ENCODE measurements at regions not wholly inside any gene's neighbourhood (a gene's known extent, or its start where the extent isn't known, plus 50 kb on each side); places are given as distances from the start of the nearest gene placed in this dataset.

DNA sequence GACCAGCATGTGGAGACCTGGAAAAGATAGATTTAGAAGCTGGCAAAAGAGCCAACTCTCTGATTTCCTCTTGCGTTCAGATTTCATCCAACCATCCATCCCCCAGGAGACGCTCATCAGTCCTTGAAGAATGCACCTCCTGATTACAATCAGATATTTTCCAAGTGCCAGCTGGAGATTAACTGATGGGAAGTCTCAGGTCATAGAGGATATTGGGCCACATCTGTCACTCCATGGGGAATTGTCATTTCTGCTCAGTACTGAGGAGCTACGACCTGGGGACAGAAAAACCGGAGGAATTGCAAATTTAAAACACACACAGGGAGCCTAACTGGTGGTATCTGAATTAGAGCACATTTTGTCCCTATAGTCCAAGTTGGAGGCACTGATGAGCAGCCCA, 496.2 kb upstream of the SULF2 start:
- TF ChIP-seq ZNF274 (IDR thresholded peaks at IDR 0.05; ENCODE audit: low read depth, low read length) (no peak), SUZ12 (IDR thresholded peaks at IDR 0.05; ENCODE audit: extremely low read depth, insufficient read depth, insufficient read length) (no peak), YY1 (IDR thresholded peaks at IDR 0.05; ENCODE audit: insufficient read depth, insufficient read length) (no peak)
- Histone ChIP-seq H3K4me3 (ENCODE audit: insufficient read length, low read depth) (no peak overlapping the region), H3K9ac (ENCODE audit: insufficient read length, low read depth) (no peak overlapping the region), H3K9me3 (ENCODE audit: insufficient read depth, low read length) (peaks cover 10% of the 10 kb centered on the region; the same call in 1 of the 2 replicates), H3K27me3 (ENCODE audit: insufficient read depth, insufficient read length) (no peaks in the 10 kb centered on the region), H3K4me1 (ENCODE audit: insufficient read depth, insufficient read length) (no peaks in the 10 kb centered on the region), H3K36me3 (ENCODE audit: insufficient read depth, insufficient read length, low read length) (no peaks in the 10 kb centered on the region)
- DNase-seq (ENCODE audit: low read depth, low spot score): no peak

- no peak for DNase-seq (ENCODE audit: low read depth, low spot score)
- no peak overlapping the region for H3K9ac ChIP-seq (ENCODE audit: insufficient read length, low read depth)
- H3K27me3 ChIP-seq (ENCODE audit: insufficient read depth, insufficient read length): no peaks in the 10 kb centered on the region
- H3K4me3 ChIP-seq (ENCODE audit: insufficient read length, low read depth): no peak overlapping the region
- peaks cover 10% of the 10 kb centered on the region; the same call in 1 of the 2 replicates for H3K9me3 ChIP-seq (ENCODE audit: insufficient read depth, low read length)
- no peaks in the 10 kb centered on the region for H3K36me3 ChIP-seq (ENCODE audit: insufficient read depth, insufficient read length, low read length)
- TF ChIP-seq YY1 (IDR thresholded peaks at IDR 0.05; ENCODE audit: insufficient read depth, insufficient read length): no peak
- no peak for TF ChIP-seq SUZ12 (IDR thresholded peaks at IDR 0.05; ENCODE audit: extremely low read depth, insufficient read depth, insufficient read length)
- no peak for TF ChIP-seq ZNF274 (IDR thresholded peaks at IDR 0.05; ENCODE audit: low read depth, low read length)
- H3K4me1 ChIP-seq (ENCODE audit: insufficient read depth, insufficient read length): no peaks in the 10 kb centered on the region
Observed at GRCh38 chr20:48278961-48279481, 493.7 kb upstream of the SULF2 start.

GRCh38 chr20:48277266-48277665, 492.0 kb upstream of the SULF2 start:
- Histone ChIP-seq H3K4me1 (ENCODE audit: insufficient read depth, insufficient read length) (no peaks in the 10 kb centered on the region), H3K9ac (ENCODE audit: insufficient read length, low read depth) (no peak overlapping the region), H3K9me3 (ENCODE audit: insufficient read depth, low read length) (no peaks in the 10 kb centered on the region), H3K4me3 (ENCODE audit: insufficient read length, low read depth) (no peak overlapping the region), H3K36me3 (ENCODE audit: insufficient read depth, insufficient read length, low read length) (no peaks in the 10 kb centered on the region), H3K27me3 (ENCODE audit: insufficient read depth, insufficient read length) (no peaks in the 10 kb centered on the region)
- TF ChIP-seq SUZ12 (IDR thresholded peaks at IDR 0.05; ENCODE audit: extremely low read depth, insufficient read depth, insufficient read length): no peak
- no peak for DNase-seq (ENCODE audit: low read depth, low spot score)

DNA sequence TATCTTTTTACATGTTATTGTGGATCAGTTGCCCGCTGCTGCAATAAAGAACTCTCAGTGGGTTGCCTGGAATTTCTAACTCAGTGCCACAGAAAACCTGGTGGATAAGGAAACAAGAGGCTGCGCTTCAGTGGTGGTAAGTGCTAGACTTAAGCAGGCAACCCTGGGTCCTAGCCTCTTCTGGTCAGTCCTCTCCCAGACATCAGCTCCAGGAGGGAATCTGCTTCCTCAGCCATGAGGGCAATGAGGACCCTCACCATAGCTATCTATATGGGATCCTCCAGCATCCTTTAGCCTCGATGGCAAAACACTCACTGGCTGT, 490.7 kb upstream of the SULF2 start:
- H3K9me3 ChIP-seq (ENCODE audit: insufficient read depth, low read length): no peaks in the 10 kb centered on the region
- no peak overlapping the region for H3K9ac ChIP-seq (ENCODE audit: insufficient read length, low read depth)
- no peak for DNase-seq (ENCODE audit: low read depth, low spot score)
- H3K36me3 ChIP-seq (ENCODE audit: insufficient read depth, insufficient read length, low read length): no peaks in the 10 kb centered on the region
- TF ChIP-seq SUZ12 (IDR thresholded peaks at IDR 0.05; ENCODE audit: extremely low read depth, insufficient read depth, insufficient read length) (no peak), YY1 (IDR thresholded peaks at IDR 0.05; ENCODE audit: insufficient read depth, insufficient read length) (no peak), ZNF274 (IDR thresholded peaks at IDR 0.05; ENCODE audit: low read depth, low read length) (no peak)
- H3K27me3 ChIP-seq (ENCODE audit: insufficient read depth, insufficient read length): no peaks in the 10 kb centered on the region
- no peaks in the 10 kb centered on the region for H3K4me1 ChIP-seq (ENCODE audit: insufficient read depth, insufficient read length)
- no peak overlapping the region for H3K4me3 ChIP-seq (ENCODE audit: insufficient read length, low read depth)

DNA sequence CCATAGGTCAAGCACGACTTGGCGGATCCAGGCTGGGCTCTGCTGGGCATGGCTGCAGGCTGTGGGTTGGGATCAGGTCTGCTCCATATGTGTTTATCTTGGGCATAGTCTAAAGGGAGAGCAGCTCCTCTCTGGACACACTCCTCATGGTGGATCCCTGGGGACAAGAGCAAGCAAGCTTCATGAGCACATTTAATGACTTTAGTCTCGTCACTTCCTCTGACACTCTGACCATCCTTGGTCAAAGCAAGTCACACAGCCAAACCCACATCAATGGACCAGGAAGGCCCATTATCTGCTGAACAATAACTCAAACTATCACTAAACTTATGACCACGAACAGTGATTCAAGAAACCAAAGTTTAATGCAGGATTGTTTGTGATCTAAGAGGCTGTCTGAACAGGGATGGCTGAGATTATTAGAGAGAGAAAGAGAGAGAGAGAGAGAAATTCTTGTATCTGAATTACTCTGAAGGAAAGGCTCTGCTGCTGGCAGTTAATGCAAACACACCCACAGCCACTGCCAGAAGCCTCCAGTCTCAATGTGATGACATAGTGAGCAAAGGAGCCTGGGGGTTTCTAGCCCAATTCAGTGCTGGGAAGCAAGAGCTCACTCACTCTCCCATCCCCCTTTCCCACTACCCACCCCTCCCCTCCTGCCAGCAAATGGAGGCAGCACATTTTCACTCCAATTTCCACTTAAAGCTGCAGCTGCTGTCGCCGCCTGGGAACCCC, 490.2 kb upstream of the SULF2 start:
- Histone ChIP-seq H3K27me3 (ENCODE audit: insufficient read depth, insufficient read length) (no peaks in the 10 kb centered on the region), H3K36me3 (ENCODE audit: insufficient read depth, insufficient read length, low read length) (no peaks in the 10 kb centered on the region), H3K9ac (ENCODE audit: insufficient read length, low read depth) (no peak overlapping the region), H3K4me3 (ENCODE audit: insufficient read length, low read depth) (no peak overlapping the region), H3K4me1 (ENCODE audit: insufficient read depth, insufficient read length) (no peaks in the 10 kb centered on the region), H3K9me3 (ENCODE audit: insufficient read depth, low read length) (no peaks in the 10 kb centered on the region)
- TF ChIP-seq YY1 (IDR thresholded peaks at IDR 0.05; ENCODE audit: insufficient read depth, insufficient read length) (no peak), SUZ12 (IDR thresholded peaks at IDR 0.05; ENCODE audit: extremely low read depth, insufficient read depth, insufficient read length) (no peak), ZNF274 (IDR thresholded peaks at IDR 0.05; ENCODE audit: low read depth, low read length) (no peak)
- no peak for DNase-seq (ENCODE audit: low read depth, low spot score)

GRCh38 chr20:48273843-48274242, 488.6 kb upstream of the SULF2 start:
- no peaks in the 10 kb centered on the region for H3K36me3 ChIP-seq (ENCODE audit: insufficient read depth, insufficient read length, low read length)
- no peak overlapping the region for H3K9ac ChIP-seq (ENCODE audit: insufficient read length, low read depth)
- no peaks in the 10 kb centered on the region for H3K27me3 ChIP-seq (ENCODE audit: insufficient read depth, insufficient read length)
- H3K9me3 ChIP-seq (ENCODE audit: insufficient read depth, low read length): no peaks in the 10 kb centered on the region
- no peak for DNase-seq (ENCODE audit: low read depth, low spot score)
- TF ChIP-seq SUZ12 (IDR thresholded peaks at IDR 0.05; ENCODE audit: extremely low read depth, insufficient read depth, insufficient read length): no peak
- no peak for TF ChIP-seq ZNF274 (IDR thresholded peaks at IDR 0.05; ENCODE audit: low read depth, low read length)
- no peaks in the 10 kb centered on the region for H3K4me1 ChIP-seq (ENCODE audit: insufficient read depth, insufficient read length)
- H3K4me3 ChIP-seq (ENCODE audit: insufficient read length, low read depth): no peak overlapping the region

- TF ChIP-seq SUZ12 (IDR thresholded peaks at IDR 0.05; ENCODE audit: extremely low read depth, insufficient read depth, insufficient read length) (no peak), YY1 (IDR thresholded peaks at IDR 0.05; ENCODE audit: insufficient read depth, insufficient read length) (no peak), ZNF274 (IDR thresholded peaks at IDR 0.05; ENCODE audit: low read depth, low read length) (no peak)
- Histone ChIP-seq H3K4me3 (ENCODE audit: insufficient read length, low read depth) (no peak overlapping the region), H3K9me3 (ENCODE audit: insufficient read depth, low read length) (peaks cover 7% of the 10 kb centered on the region; the same call in 1 of the 2 replicates), H3K36me3 (ENCODE audit: insufficient read depth, insufficient read length, low read length) (no peaks in the 10 kb centered on the region), H3K27me3 (ENCODE audit: insufficient read depth, insufficient read length) (no peaks in the 10 kb centered on the region), H3K9ac (ENCODE audit: insufficient read length, low read depth) (no peak overlapping the region), H3K4me1 (ENCODE audit: insufficient read depth, insufficient read length) (no peaks in the 10 kb centered on the region)
- DNase-seq (ENCODE audit: low read depth, low spot score): no peak
Observed at GRCh38 chr20:48270885-48271284, 485.6 kb upstream of the SULF2 start.
